ENCODE measurements at regions not wholly inside any gene's neighbourhood (a gene's known extent, or its start where the extent isn't known, plus 50 kb on each side); places are given as distances from the start of the nearest gene placed in this dataset.

DNA sequence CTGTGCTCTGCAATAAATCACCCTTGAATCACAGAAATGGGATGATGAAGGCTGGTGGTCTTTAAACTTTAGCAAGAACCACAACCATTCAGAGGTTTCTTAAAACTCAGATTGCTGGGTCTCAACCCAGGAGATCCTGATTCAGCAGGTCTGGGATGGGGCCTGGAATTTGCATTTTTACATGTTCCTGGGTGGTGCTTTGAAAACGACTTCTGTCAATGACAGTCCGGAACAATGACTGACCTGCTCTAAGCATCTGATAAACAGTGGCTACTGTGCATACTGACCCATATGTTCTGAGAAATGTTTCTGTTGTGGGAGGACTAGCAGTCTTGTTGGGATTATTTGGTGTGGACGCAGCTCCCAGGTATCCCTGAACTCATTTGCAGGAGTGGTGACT is 92.7 kb downstream of the GADD45G start (continued):
- TF ChIP-seq, protein P1, sequence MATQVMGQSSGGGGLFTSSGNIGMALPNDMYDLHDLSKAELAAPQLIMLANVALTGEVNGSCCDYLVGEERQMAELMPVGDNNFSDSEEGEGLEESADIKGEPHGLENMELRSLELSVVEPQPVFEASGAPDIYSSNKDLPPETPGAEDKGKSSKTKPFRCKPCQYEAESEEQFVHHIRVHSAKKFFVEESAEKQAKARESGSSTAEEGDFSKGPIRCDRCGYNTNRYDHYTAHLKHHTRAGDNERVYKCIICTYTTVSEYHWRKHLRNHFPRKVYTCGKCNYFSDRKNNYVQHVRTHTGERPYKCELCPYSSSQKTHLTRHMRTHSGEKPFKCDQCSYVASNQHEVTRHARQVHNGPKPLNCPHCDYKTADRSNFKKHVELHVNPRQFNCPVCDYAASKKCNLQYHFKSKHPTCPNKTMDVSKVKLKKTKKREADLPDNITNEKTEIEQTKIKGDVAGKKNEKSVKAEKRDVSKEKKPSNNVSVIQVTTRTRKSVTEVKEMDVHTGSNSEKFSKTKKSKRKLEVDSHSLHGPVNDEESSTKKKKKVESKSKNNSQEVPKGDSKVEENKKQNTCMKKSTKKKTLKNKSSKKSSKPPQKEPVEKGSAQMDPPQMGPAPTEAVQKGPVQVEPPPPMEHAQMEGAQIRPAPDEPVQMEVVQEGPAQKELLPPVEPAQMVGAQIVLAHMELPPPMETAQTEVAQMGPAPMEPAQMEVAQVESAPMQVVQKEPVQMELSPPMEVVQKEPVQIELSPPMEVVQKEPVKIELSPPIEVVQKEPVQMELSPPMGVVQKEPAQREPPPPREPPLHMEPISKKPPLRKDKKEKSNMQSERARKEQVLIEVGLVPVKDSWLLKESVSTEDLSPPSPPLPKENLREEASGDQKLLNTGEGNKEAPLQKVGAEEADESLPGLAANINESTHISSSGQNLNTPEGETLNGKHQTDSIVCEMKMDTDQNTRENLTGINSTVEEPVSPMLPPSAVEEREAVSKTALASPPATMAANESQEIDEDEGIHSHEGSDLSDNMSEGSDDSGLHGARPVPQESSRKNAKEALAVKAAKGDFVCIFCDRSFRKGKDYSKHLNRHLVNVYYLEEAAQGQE (IDR thresholded peaks at IDR 0.05; ENCODE audit: low read depth): no peak
- no peak for TF ChIP-seq SIN3A (IDR thresholded peaks at IDR 0.05; ENCODE audit: low read depth)
- no peak for TF ChIP-seq SP1 (IDR thresholded peaks at IDR 0.05; ENCODE audit: low read depth)
- no peak for TF ChIP-seq EZH2 (IDR thresholded peaks at IDR 0.05)
- TF ChIP-seq TCF7L2 (IDR thresholded peaks at IDR 0.05; ENCODE audit: borderline replicate concordance, extremely low read depth, insufficient read depth, insufficient read length): no peak
- no peak for TF ChIP-seq CEBPB (IDR thresholded peaks at IDR 0.05; ENCODE audit: low read depth)
- TF ChIP-seq, protein P2, sequence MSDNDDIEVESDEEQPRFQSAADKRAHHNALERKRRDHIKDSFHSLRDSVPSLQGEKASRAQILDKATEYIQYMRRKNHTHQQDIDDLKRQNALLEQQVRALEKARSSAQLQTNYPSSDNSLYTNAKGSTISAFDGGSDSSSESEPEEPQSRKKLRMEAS (IDR thresholded peaks at IDR 0.05): no peak

DNA sequence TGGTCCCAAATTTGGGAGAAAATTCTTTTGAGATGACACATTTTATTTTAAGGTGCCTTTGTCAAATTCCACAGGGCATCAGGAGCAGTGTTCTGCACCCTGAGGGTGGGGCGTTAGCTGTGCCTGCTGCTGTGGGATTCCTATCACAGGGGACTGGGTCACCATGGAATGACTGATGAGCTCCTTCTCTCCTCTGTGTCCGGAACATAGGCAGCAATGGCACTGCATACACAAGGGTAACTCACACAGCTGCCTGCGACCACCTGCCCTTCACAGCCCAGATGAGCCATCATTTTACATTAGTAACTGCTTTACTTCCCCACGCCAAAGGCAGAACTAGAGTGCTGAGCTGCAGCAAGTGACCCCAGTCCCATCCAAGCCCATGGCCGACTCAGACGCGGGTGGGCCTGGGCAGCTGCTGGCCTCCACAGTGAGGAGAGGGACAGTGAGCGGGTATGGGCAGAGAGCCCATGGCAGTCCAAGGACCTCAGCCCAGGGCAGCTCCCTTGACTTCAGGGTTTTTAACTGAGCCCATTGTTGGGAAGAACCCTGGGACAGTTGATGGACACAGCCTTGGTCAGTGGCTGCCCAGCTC is 93.7 kb downstream of the GADD45G start:
- H3K36me3 ChIP-seq (ENCODE audit: control insufficient read depth in 1 of 2, insufficient read depth in 2 of 2, low read length in 2 of 2): no peaks in the 10 kb centered on the region
- intact Hi-C loops (cut with micrococcal nuclease): no loop called here
- no peaks in the 10 kb centered on the region for H3K9me2 ChIP-seq (ENCODE audit: insufficient read depth)
- H3K79me2 ChIP-seq (ENCODE audit: insufficient read depth, low read length): no peaks in the 10 kb centered on the region
- ChIA-PET RAD21 (ENCODE audit: low non-redundant PET in 1 of 2, low total read pairs in 2 of 2, uncharacterized antibody in 2 of 2, unreplicated experiment in 2 of 2) (no interaction called here), POLR2A (no interaction called here), CTCF (no interaction called here)
- no peak overlapping the region for H3K27ac ChIP-seq (ENCODE audit: low read depth, low read length)
- ATAC-seq: no peak
- H2AFZ ChIP-seq (ENCODE audit: low read depth, low read length, poor library complexity, severe bottlenecking): no peak overlapping the region
- TF ChIP-seq SP1 (IDR thresholded peaks at IDR 0.05; ENCODE audit: low read depth) (no peak), EGR1 (IDR thresholded peaks at IDR 0.05; ENCODE audit: low read depth) (no peak), POLR2A (IDR thresholded peaks at IDR 0.05; ENCODE audit: borderline replicate concordance, extremely low read depth, insufficient read depth, insufficient read length) (no peak), CBX3 (IDR thresholded peaks at IDR 0.05; ENCODE audit: low read depth) (no peak)
- TF ChIP-seq, protein P1 (IDR thresholded peaks at IDR 0.05; ENCODE audit: low read depth): no peak
- H4K20me1 ChIP-seq (ENCODE audit: insufficient read depth): no peaks in the 10 kb centered on the region
- H3K9ac ChIP-seq (ENCODE audit: low read length): no peak overlapping the region
- BruUV-seq (replicated peaks): no TSS peak
- H3K4me3 ChIP-seq (replicated peaks in 1 of 2; ENCODE audit: low read depth in 1 of 2, low read length in 2 of 2): no peak overlapping the region
- H3K9me3 ChIP-seq (ENCODE audit: control insufficient read depth in 1 of 2, insufficient read depth in 1 of 2, low read depth in 1 of 2, low read length in 2 of 2): no peaks in the 10 kb centered on the region
- H3K27me3 ChIP-seq (ENCODE audit: insufficient read depth, low read length): peaks cover 9% of the 10 kb centered on the region
- no peaks in the 10 kb centered on the region for H3K4me1 ChIP-seq (ENCODE audit: control insufficient read depth in 1 of 2, insufficient read depth in 2 of 2, low read length in 2 of 2)
- DNase-seq (ENCODE audit: low read depth, low spot score): no peak
- no peak overlapping the region for H3K4me2 ChIP-seq (ENCODE audit: low read length)
